ENCODE measurements at regions not wholly inside any gene's neighbourhood (a gene's known extent, or its start where the extent isn't known, plus 50 kb on each side); places are given as distances from the start of the nearest gene placed in this dataset.

DNA sequence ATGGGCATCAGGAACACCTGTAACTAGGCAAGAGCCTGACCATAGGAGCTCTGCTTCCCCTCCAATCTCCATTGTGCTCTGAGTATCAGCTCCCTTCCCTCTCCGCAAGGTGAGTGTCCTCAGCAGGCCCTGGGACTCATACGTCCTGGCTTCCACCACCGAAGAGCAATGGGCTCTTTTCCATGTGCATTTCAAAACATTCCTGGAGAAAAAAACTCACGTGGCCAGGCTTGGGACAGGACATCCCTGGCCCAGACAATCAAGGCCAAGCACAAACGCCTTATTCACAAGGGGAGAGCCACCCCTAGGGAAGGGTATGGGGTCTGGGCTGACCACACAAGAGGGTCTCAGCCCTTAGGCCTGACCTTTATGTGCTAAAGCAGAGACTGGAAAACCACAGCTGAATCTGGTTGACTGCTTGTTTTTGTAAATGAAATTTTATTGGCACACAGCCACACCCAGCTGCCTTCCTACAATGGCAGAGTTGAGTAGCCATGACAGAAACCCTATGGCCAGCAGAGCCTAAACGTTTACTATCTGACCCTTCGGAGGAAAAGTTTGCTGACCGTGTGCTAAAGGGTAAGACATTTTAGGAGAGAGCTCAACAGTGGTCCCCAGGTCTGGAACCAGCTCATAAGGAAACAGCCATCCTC lies 175.7 kb upstream of the ARL4C start:
- Histone ChIP-seq H3K4me3 (ENCODE audit: low read length) (no peak overlapping the region), H4K20me1 (ENCODE audit: insufficient read depth) (no peaks in the 10 kb centered on the region), H3K36me3 (ENCODE audit: insufficient read depth, low read length) (no peaks in the 10 kb centered on the region), H3K79me2 (replicated peaks; ENCODE audit: insufficient read depth, low read length) (no peaks in the 10 kb centered on the region), H3K9ac (ENCODE audit: low read length) (no peak overlapping the region), H3K4me2 (ENCODE audit: low read length) (no peak overlapping the region), H3K27me3 (ENCODE audit: insufficient read depth, low read depth, low read length) (no peaks in the 10 kb centered on the region), H3K9me2 (ENCODE audit: insufficient read depth, low read length) (no peaks in the 10 kb centered on the region), H3K9me3 (ENCODE audit: low read length) (peaks cover 4% of the 10 kb centered on the region), H3K27ac (ENCODE audit: low read length) (no peak overlapping the region), H2AFZ (ENCODE audit: low read depth, low read length) (no peak overlapping the region), H3F3A (ENCODE audit: insufficient read depth, low read length, poor library complexity, severe bottlenecking) (no peaks in the 10 kb centered on the region)
- TF ChIP-seq RAD21 (conservative IDR thresholded peaks at IDR 0.05), result no peak

DNA sequence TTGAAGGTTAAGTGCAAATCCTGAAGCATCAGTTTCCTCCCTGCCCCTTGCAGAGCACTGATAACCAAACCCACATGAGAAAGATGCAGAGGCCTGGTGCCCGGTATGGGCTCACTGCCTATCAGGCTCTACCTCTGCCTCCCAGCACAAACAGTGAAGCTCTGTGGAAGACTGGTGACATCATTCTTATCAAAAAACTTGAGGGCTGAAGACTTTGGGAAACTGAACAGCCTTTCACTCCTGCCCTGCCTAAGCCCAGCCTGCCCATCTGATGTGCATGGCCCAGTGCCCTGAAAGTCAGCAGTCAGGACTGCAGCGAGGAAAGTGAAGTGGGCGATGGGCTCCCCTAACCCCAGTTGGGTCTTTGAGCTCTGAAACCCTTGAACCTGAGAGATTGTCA lies 174.8 kb upstream of the ARL4C start:
- H3K9me2 ChIP-seq (ENCODE audit: insufficient read depth, low read length), result no peaks in the 10 kb centered on the region
- no peaks in the 10 kb centered on the region for H3K27me3 ChIP-seq (ENCODE audit: insufficient read depth, low read depth, low read length)
- H3K4me3 ChIP-seq (ENCODE audit: low read length), result no peak overlapping the region
- TF ChIP-seq SMC3 (conservative IDR thresholded peaks at IDR 0.05; ENCODE audit: poor library complexity) (no peak), TAF1 (IDR thresholded peaks at IDR 0.05; ENCODE audit: low read depth) (no peak), POLR2AphosphoS5 (IDR thresholded peaks at IDR 0.05) (no peak), RAD21 (conservative IDR thresholded peaks at IDR 0.05) (no peak), MXI1 (conservative IDR thresholded peaks at IDR 0.05; ENCODE audit: poor library complexity, severe bottlenecking) (no peak), EP300 (conservative IDR thresholded peaks at IDR 0.05; ENCODE audit: poor library complexity, severe bottlenecking) (no peak)
- TF ChIP-seq, protein P1, sequence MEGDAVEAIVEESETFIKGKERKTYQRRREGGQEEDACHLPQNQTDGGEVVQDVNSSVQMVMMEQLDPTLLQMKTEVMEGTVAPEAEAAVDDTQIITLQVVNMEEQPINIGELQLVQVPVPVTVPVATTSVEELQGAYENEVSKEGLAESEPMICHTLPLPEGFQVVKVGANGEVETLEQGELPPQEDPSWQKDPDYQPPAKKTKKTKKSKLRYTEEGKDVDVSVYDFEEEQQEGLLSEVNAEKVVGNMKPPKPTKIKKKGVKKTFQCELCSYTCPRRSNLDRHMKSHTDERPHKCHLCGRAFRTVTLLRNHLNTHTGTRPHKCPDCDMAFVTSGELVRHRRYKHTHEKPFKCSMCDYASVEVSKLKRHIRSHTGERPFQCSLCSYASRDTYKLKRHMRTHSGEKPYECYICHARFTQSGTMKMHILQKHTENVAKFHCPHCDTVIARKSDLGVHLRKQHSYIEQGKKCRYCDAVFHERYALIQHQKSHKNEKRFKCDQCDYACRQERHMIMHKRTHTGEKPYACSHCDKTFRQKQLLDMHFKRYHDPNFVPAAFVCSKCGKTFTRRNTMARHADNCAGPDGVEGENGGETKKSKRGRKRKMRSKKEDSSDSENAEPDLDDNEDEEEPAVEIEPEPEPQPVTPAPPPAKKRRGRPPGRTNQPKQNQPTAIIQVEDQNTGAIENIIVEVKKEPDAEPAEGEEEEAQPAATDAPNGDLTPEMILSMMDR (IDR thresholded peaks at IDR 0.05; ENCODE audit: poor library complexity, severe bottlenecking), result no peak
- TF ChIP-seq, protein P2, sequence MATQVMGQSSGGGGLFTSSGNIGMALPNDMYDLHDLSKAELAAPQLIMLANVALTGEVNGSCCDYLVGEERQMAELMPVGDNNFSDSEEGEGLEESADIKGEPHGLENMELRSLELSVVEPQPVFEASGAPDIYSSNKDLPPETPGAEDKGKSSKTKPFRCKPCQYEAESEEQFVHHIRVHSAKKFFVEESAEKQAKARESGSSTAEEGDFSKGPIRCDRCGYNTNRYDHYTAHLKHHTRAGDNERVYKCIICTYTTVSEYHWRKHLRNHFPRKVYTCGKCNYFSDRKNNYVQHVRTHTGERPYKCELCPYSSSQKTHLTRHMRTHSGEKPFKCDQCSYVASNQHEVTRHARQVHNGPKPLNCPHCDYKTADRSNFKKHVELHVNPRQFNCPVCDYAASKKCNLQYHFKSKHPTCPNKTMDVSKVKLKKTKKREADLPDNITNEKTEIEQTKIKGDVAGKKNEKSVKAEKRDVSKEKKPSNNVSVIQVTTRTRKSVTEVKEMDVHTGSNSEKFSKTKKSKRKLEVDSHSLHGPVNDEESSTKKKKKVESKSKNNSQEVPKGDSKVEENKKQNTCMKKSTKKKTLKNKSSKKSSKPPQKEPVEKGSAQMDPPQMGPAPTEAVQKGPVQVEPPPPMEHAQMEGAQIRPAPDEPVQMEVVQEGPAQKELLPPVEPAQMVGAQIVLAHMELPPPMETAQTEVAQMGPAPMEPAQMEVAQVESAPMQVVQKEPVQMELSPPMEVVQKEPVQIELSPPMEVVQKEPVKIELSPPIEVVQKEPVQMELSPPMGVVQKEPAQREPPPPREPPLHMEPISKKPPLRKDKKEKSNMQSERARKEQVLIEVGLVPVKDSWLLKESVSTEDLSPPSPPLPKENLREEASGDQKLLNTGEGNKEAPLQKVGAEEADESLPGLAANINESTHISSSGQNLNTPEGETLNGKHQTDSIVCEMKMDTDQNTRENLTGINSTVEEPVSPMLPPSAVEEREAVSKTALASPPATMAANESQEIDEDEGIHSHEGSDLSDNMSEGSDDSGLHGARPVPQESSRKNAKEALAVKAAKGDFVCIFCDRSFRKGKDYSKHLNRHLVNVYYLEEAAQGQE (IDR thresholded peaks at IDR 0.05; ENCODE audit: borderline replicate concordance), result no peak
- no peaks in the 10 kb centered on the region for H4K20me1 ChIP-seq (ENCODE audit: insufficient read depth)
- H3K9me3 ChIP-seq (ENCODE audit: low read length), result peaks cover 6% of the 10 kb centered on the region
- H3K9ac ChIP-seq (ENCODE audit: low read length), result no peak overlapping the region
- no peaks in the 10 kb centered on the region for H3K79me2 ChIP-seq (replicated peaks; ENCODE audit: insufficient read depth, low read length)
- no peaks in the 10 kb centered on the region for H3K36me3 ChIP-seq (ENCODE audit: insufficient read depth, low read length)
- no peak overlapping the region for H2AFZ ChIP-seq (ENCODE audit: low read depth, low read length)
- no peaks in the 10 kb centered on the region for H3F3A ChIP-seq (ENCODE audit: insufficient read depth, low read length, poor library complexity, severe bottlenecking)
- H3K4me2 ChIP-seq (ENCODE audit: low read length), result no peak overlapping the region
- no peak overlapping the region for H3K27ac ChIP-seq (ENCODE audit: low read length)

DNA sequence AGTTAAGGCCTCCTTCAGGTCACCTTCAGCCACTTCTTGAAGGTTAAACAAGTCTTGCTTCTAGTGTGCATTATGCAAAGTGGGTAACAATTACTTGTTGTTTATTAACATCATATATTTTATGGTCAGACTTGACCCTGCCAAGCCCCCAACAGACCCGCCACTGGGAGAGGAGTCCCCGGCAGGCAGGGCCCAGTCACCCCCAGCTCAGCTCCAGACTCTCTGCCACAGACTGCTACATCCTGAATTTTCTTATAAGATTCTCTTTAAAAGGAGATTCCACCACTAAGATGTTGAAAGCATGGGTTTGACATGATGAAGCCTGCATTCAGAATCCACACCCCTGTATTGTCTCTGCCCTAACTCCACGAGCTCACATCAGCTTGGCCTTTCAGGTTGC lies 174.3 kb upstream of the ARL4C start:
- TF ChIP-seq POLR2AphosphoS5 (IDR thresholded peaks at IDR 0.05) (no peak), EP300 (conservative IDR thresholded peaks at IDR 0.05; ENCODE audit: poor library complexity, severe bottlenecking) (no peak), MXI1 (conservative IDR thresholded peaks at IDR 0.05; ENCODE audit: poor library complexity, severe bottlenecking) (no peak), RAD21 (conservative IDR thresholded peaks at IDR 0.05) (no peak), EZH2 (IDR thresholded peaks at IDR 0.05; ENCODE audit: borderline replicate concordance, insufficient read depth, low read length, poor library complexity, severe bottlenecking) (no peak), SMC3 (conservative IDR thresholded peaks at IDR 0.05; ENCODE audit: poor library complexity) (no peak), TAF1 (IDR thresholded peaks at IDR 0.05; ENCODE audit: low read depth) (no peak)
- TF ChIP-seq, protein P2 (IDR thresholded peaks at IDR 0.05; ENCODE audit: borderline replicate concordance), result no peak
- TF ChIP-seq, protein P1 (IDR thresholded peaks at IDR 0.05; ENCODE audit: poor library complexity, severe bottlenecking), result no peak
- no peaks in the 10 kb centered on the region for H3K9me2 ChIP-seq (ENCODE audit: insufficient read depth, low read length)
- H3K36me3 ChIP-seq (ENCODE audit: insufficient read depth, low read length), result no peaks in the 10 kb centered on the region
- no peak overlapping the region for H3K27ac ChIP-seq (ENCODE audit: low read length)
- peaks cover 8% of the 10 kb centered on the region for H3K9me3 ChIP-seq (ENCODE audit: low read length)
- H3K4me2 ChIP-seq (ENCODE audit: low read length), result no peak overlapping the region
- no peaks in the 10 kb centered on the region for H3K27me3 ChIP-seq (ENCODE audit: insufficient read depth, low read depth, low read length)
- H3K9ac ChIP-seq (ENCODE audit: low read length), result no peak overlapping the region
- H3K4me3 ChIP-seq (ENCODE audit: low read length), result no peak overlapping the region
- no peak overlapping the region for H2AFZ ChIP-seq (ENCODE audit: low read depth, low read length)
- H3F3A ChIP-seq (ENCODE audit: insufficient read depth, low read length, poor library complexity, severe bottlenecking), result no peaks in the 10 kb centered on the region
- H3K79me2 ChIP-seq (replicated peaks; ENCODE audit: insufficient read depth, low read length), result no peaks in the 10 kb centered on the region
- H4K20me1 ChIP-seq (ENCODE audit: insufficient read depth), result no peaks in the 10 kb centered on the region
